Stimulated activated CD8-positive, alpha-beta memory T cell treated with anti-CD3 and anti-CD28 coated beads, Interleukin-7, amount 100 ng/mL, for 4 hours (primary cell): ENCODE measurements at regions not wholly inside any gene's neighbourhood (a gene's known extent, or its start where the extent isn't known, plus 50 kb on each side); places are given as distances from the start of the nearest gene placed in this dataset.
"Not testable (repeated sequence)": the region's sequence is repeated elsewhere in the genome, so short reads cannot be mapped to it uniquely, and the experiment has no call there.

ENCODE experiments used
- DNase-seq, 2 donors: peaks; one replicate each; pipeline ENCODE4 v3.0.0-alpha.2; 2020; ENCODE audit warnings: low read depth in 2 of 2

DNA sequence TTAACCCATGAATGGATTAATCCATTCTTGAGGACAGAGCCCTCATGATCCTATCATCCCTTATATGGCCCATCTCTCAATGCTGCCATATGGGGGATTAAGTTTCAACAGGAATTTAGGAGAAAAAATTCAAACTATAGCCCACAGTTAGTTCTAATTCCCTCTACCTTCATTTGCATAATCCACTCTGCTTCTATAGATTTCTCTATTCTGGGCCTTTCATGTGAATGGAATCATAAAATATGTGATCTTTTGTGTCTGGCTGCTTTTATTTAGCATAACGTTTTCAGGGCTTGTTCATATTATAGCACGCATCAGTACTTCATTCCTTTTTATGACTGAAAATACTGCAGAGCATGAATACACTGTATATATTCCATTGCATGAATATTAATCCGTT, 55.4 kb downstream of the CTSL start:
- no peak for DNase-seq

GRCh38 chr9:87783180-87783579, 57.3 kb downstream of the CTSL start:
- no peak for DNase-seq

- not testable (repeated sequence) for DNase-seq
These were observed 59.5 kb downstream of the CTSL start for GRCh38 chr9:87785315-87785970.

DNA sequence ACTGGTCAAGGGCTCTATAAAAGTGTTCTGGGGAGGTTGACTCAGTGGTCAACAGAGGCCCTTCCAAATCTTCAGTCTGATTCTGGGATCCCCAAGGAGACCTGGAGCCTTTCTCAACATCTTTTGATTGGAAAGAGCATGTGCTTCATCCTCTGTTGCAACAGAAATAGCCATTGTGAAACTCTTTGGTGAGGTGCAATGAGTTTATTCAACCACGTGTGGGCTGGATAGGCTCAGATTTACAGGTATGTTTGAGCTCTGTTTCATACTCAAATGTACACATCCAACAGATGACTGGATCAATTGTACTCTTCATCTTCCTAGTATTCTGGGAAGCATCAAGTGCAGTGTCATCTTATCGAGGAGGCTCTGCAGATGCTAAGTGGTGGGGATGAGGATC, 60.5 kb downstream of the CTSL start:
- DNase-seq = no peak

DNA sequence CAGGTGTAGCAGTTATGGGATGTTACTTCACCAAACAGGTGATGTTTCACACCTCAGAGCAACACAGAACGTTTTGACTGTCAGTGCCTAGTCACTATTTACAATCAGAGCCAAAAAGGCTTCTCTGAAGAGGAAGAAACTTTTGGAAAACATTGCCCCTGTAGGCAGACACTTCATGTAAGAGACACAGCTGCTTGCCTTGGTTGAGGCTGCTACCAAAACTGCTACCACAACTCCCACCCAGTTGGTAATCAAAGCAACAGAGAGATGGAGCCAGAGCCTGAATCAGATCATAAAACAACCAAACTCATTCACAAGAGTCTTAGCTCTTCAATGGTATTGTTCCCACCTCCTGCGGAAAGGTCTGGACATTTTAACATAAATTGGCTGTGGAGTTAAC, 61.0 kb downstream of the CTSL start:
- no peak for DNase-seq

GRCh38 chr9:87787735-87788134, 61.8 kb downstream of the CTSL start:
- DNase-seq = no peak

- DNase-seq = peak; percentile 12 to 28
These were observed 66.9 kb downstream of the CTSL start for GRCh38 chr9:87792831-87793288.

DNA sequence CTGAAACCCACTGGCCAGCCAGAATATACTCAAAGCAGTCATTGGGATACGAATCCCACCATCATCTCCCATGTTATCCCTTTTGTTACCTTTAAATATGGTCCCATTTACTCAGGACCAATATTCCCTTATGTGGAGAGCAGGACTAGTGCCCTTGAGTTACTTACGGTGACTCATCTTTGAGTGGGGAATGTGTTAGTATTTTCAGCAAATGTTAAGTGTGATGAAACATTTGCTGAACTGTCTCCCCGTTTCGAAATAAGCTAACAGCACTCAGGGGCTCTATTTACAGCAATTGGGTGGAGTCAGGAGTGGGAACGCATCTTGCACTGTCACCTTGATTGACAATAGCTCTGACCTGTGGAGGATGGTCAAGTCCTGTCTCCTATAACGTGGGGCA, 67.4 kb downstream of the CTSL start:
- DNase-seq = no peak

DNA sequence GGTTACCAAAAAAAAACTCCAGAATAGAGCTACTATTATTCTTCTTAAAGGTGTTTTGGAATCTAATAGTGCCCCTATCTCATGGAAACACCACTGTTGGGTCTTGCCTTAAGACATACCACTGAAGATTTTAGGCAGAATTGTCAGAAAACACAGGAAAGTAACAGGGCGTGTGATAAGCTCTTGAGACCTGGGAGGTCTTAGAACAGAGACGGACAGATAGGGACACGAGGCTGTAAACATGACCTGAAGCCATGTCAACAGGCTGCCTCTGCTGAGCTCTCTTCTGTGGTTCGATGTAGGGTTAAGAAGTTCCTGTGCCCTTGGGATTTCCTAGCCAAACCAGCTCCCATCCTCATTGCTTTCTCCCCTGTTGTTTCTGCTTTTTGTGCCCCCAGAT, 69.3 kb downstream of the CTSL start:
- DNase-seq = no peak

DNA sequence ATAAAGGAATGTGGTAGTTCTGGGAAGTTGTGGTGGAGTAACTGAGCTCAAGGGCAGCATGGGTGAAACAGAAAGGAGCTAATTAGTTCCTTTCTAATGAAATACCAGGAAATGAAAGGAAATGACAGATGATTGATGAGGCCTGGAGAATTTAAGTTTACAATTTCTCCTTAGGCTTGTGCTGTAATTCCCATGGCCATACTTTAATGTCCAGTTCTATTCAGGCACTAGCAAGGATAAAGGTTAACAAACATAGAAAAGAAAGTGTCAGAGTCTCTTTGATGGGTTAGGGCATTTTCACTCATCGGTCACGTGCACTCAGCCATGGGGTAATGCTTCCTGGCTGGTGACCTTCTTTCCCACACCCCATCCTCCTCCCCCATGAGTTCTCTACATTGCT, 70.3 kb downstream of the CTSL start:
- DNase-seq = no peak

DNA sequence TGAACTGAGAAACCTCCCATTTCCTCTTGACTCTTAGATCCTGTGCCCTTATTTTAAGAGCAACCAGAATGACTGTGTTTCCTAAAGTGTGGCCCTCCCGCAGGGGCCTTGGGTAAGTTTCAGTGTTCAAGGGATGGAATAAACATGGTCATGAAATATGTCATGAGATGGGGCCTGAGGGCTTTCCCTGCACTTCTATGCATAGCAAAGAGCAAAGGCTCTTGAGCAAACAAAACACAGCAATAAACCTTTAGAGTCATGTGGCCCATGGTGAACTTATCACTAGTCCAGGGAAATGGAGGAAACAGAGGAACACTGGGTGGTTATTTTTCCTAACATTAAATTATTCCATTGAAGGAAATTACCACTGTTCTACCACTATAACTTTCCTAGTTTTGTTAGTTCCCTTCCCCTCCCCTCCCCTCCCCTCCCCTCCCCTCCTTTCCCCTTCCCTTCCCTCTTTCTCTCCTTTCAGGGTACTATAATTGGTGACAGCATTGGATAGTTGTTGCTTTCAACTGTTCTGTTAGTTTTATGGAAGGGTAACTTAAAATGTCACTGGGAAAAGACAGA, 72.4 kb downstream of the CTSL start:
- DNase-seq = no peak

GRCh38 chr9:87799503-87799902, 73.6 kb downstream of the CTSL start:
- no peak for DNase-seq

GRCh38 chr9:87800456-87800855, 74.5 kb downstream of the CTSL start:
- DNase-seq = no peak

DNA sequence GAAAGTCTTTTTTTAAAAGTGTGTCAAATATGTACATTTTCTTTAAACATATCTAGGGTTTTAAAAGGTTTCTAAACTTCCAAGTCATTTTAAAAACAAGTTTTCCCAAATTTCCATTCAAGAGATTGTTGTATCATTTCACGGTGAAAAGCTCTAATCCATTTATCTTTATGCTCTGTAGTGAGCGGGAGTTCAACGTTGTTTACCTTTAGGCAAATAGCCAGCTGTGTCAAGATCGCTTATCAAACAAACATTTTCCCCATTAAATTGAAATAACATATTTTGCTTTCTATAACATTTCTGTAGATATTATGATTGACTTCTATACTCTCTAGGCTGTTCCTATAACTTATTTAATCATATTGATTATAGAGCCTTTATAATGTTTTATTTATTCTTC, 75.1 kb downstream of the CTSL start:
- DNase-seq = no peak

- no peak for DNase-seq
These were observed 77.2 kb downstream of the CTSL start for GRCh38 chr9:87803166-87803565.

DNA sequence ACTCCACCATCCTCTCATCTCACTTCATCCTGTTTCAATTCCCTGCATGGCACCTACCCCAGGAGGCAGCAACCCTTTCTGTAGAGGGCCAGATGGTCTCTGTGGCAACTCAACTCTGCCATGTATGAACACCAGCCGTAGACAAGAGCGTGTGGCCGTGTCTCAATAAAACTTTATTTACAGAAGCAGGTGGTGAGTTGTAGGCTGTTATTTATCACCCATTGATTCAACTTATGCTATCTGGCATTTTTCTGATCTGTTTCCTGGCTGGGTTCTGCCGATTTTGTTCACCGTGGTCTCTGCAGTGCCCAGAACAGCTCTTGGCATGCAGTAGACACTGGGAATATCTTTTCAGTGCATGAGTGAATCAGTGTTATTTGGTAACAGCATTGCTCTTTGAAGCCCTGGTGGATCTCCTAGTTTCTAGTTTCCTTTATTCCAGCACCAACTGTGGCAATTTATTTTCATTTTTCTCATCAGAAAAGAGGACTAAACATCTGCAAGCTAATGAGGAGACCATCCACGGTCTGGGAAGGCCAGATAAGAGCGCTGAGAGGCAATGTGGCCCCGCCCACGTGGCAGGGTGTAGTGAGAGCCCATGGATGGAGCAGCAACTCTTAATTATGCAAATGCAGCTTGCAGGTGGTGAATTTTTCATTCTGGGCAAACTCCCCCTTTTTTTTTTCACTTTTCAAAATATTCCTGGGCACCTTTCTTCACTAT, 77.9 kb downstream of the CTSL start:
- no peak for DNase-seq

DNA sequence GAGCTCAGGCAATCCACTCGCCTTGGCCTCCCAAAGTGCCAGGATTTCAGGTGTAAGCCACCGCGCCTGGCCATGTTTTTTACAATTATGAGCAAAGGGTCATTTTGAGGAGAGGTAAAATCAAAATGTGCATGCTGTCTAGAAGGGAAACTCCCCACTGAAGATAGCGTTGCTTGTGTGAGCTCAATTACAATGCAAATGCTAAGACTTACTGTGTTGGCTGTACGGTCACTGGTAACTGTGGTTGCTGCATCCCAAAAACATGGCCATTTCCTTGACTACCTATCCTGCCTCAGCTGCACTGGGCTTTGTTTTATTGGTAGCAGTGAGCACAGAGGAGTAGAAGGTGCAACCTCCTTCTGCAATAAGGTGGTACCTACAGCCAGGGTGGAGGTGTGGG, 77.4 kb upstream of the SPATA31E1 start:
- DNase-seq = no peak

DNA sequence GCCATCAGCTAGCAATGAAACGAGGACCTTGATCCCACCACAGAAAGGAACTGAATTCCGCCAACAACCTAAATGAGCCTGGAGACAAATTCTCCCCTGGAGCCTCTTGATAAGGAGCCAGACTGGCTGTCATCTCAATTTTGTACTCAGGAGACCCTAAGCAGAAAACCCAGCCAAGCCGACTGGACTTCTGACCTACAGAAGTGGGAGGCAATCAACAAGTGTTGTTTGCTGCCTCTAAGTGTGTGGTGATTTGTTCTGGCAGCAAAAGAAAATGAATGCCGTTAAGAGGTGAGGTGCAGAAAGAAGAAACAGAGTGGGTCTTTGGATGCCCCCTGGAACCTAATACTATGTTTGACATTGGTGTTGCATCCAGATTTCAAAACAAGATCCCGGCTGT, 72.7 kb upstream of the SPATA31E1 start:
- no peak for DNase-seq

GRCh38 chr9:87810679-87811178, 71.9 kb upstream of the SPATA31E1 start:
- no peak for DNase-seq

- DNase-seq = peak in 1 of 2 donors; percentile 9
These were observed 70.1 kb upstream of the SPATA31E1 start for GRCh38 chr9:87812375-87813118.

DNA sequence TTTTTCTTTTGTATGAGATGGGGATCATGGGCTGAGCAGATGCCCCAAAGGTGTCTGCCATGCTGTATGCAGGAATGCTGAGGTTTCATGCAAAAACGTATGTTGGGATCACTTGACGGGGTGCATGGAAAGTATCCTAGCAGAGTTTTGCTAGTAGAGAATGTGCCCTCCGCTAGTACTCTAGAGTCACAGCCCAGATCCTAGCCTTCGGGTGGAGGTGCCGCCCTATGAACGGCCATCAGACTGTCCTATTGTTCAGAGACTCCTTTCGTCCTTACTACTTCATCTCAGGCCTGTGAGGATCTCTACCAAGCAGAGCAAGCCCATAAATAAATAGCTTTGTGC, 69.6 kb upstream of the SPATA31E1 start:
- DNase-seq = no peak

GRCh38 chr9:87816036-87816435, 66.6 kb upstream of the SPATA31E1 start:
- DNase-seq = no peak
